K562 (cell line): ENCODE measurements at regions not wholly inside any gene's neighbourhood (a gene's known extent, or its start where the extent isn't known, plus 50 kb on each side); places are given as distances from the start of the nearest gene placed in this dataset.
A peak's percentile ranks its signal among the peaks of the same experiment; 100 is the strongest.

Experiments used
- ARID2 ChIP-seq: fragments of 450-650 bp; IDR thresholded peaks from 2 replicates; pipeline ENCODE4 v1.6.1; 2017; ENCODE audit warnings: antibody characterized with exemption, mild to moderate bottlenecking
- CBFA2T3 ChIP-seq: fragments of 450-650 bp; IDR thresholded peaks from 2 replicates; pipeline ENCODE4 v1.6.1; 2017
- HDAC8 ChIP-seq: fragments of 450-650 bp; IDR thresholded peaks from 2 replicates; pipeline ENCODE4 v1.6.1; 2016; ENCODE audit warnings: mild to moderate bottlenecking, missing genetic modification characterization, moderate library complexity, missing compliant biosample characterization
- HEY1 ChIP-seq: fragments of 250-450 bp; sonication (Bioruptor Pico); IDR thresholded peaks from 2 replicates; pipeline ENCODE4 v1.5.0; 2020; ENCODE audit warnings: mild to moderate bottlenecking, moderate library complexity, borderline replicate concordance
- HNRNPK ChIP-seq: fragments of 200-400 bp; formaldehyde crosslinking; IDR thresholded peaks from one replicate; pipeline ENCODE4 v1.6.1; 2018; ENCODE audit warnings: mild to moderate bottlenecking, low read depth, low read length; ENCODE audit not compliant: poor library complexity, severe bottlenecking
- JUND ChIP-seq, 2 experiments: IDR thresholded peaks; 2 replicates in 1 of 2; 3 replicates in 1 of 2; pipeline ENCODE4 v1.6.1; 2011; ENCODE audit warnings: borderline replicate concordance in 2 of 2, low read depth in 2 of 2, low read length in 2 of 2, improper control_type of control experiment in 1 of 2, missing biosample characterization in 1 of 2, missing genetic modification characterization in 1 of 2, missing genetic modification reagents in 1 of 2
- MAFG ChIP-seq: fragments of 450-650 bp; conservative IDR thresholded peaks from 2 replicates; pipeline ENCODE4 v1.6.1; 2016; ENCODE audit warnings: missing genetic modification characterization, missing compliant biosample characterization
- MTF1 ChIP-seq: fragments of 250-450 bp; sonication (Bioruptor Pico); IDR thresholded peaks from 2 replicates; pipeline ENCODE4 v1.9.0; 2021; ENCODE audit warnings: moderate library complexity, mild to moderate bottlenecking, inconsistent platforms, borderline replicate concordance
- PCBP2 ChIP-seq: fragments of 200-400 bp; formaldehyde crosslinking; IDR thresholded peaks from 2 replicates; pipeline ENCODE4 v1.6.1; 2018; ENCODE audit warnings: low read length, low read depth, mild to moderate bottlenecking, moderate library complexity; ENCODE audit not compliant: poor library complexity, severe bottlenecking
- PHB2 ChIP-seq: fragments of 450-650 bp; IDR thresholded peaks from 2 replicates; pipeline ENCODE4 v1.6.1; 2017; ENCODE audit warnings: low read depth
- PPARD ChIP-seq: fragments of 250-450 bp; sonication (Bioruptor Pico); IDR thresholded peaks from 2 replicates; pipeline ENCODE4 v1.8.0; 2022; ENCODE audit warnings: inconsistent platforms, mild to moderate bottlenecking, moderate library complexity
- TRIM24 ChIP-seq, 2 experiments: fragments of 450-650 bp; IDR thresholded peaks; 2 replicates each; pipeline ENCODE4 v1.6.1; 2016
- ZBTB8A ChIP-seq: fragments of 450-650 bp; IDR thresholded peaks from 2 replicates; pipeline ENCODE4 v1.6.1; 2018; ENCODE audit warnings: mild to moderate bottlenecking, moderate library complexity; ENCODE audit not compliant: partially characterized antibody
- ZNF134 ChIP-seq: fragments of 250-450 bp; sonication (Bioruptor Pico); conservative IDR thresholded peaks from 2 replicates; pipeline ENCODE4 v1.4.0; 2020
- ZNF445 ChIP-seq: fragments of 250-450 bp; sonication (Bioruptor Pico); IDR thresholded peaks from 2 replicates; pipeline ENCODE4 v1.4.0; 2020; ENCODE audit warnings: low read depth, mild to moderate bottlenecking, moderate library complexity
- ZSCAN32 ChIP-seq: fragments of 450-650 bp; formaldehyde crosslinking; IDR thresholded peaks from 2 replicates; pipeline ENCODE4 v1.4.0; 2020; ENCODE audit warnings: mild to moderate bottlenecking, moderate library complexity
- TF ChIP-seq, protein P1 (sequence below): fragments of 450-650 bp; IDR thresholded peaks from 2 replicates; pipeline ENCODE4 v1.6.1; 2014; ENCODE audit warnings: low read depth, mild to moderate bottlenecking, moderate library complexity, borderline replicate concordance
- TF ChIP-seq, protein P2 (sequence below): fragments of 150-350 bp; IDR thresholded peaks from 2 replicates; pipeline ENCODE4 v1.6.1; 2014; ENCODE audit warnings: low read depth, mild to moderate bottlenecking, low read length, borderline replicate concordance
- TF ChIP-seq, protein P3 (sequence below): fragments of 250-450 bp; sonication (Bioruptor Pico); IDR thresholded peaks from 2 replicates; pipeline ENCODE4 v1.4.0; 2020
- TF ChIP-seq, protein P4 (sequence below): fragments of 250-450 bp; sonication (Bioruptor Pico); IDR thresholded peaks from 2 replicates; pipeline ENCODE4 v1.9.0; 2021; ENCODE audit warnings: mild to moderate bottlenecking, inconsistent platforms

DNA sequence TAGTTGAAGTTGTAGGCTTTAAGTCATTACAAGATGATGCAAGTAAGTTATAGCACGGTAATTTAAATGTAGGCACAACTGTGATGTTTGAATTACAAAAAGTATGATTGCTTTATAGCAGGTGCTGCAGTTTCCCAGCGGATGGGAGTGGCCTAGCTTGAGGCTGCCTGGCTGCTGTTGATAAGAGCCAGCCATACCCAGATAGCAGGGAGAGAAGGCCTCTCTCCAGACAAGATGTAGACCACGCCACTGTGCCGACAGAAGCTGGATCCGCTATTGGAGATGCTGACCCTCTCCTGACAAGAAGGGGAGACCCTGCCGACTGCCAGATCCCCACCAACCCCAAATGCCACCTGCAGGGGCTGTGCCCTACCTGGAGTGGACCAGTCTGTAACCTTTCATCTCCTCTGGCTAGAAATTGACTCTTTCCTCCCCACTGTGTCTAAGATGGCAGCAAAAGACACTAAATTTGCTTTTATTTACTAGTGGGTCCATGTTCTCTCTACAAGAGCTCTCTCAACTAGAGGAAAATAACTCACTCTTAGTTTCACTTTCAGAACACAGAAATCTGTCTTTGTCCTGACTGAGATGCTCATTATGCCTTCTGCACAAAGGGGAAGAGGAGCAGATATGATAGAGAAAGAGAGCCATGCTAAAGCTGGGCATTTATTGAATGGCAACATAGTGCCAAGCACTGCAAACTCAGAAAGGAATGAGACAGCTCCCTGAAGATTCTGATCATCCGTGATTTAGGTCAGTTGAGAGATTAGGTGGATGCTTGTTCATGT lies 127.9 kb downstream of the URB2 start (continued):
- TF ChIP-seq, protein P1, sequence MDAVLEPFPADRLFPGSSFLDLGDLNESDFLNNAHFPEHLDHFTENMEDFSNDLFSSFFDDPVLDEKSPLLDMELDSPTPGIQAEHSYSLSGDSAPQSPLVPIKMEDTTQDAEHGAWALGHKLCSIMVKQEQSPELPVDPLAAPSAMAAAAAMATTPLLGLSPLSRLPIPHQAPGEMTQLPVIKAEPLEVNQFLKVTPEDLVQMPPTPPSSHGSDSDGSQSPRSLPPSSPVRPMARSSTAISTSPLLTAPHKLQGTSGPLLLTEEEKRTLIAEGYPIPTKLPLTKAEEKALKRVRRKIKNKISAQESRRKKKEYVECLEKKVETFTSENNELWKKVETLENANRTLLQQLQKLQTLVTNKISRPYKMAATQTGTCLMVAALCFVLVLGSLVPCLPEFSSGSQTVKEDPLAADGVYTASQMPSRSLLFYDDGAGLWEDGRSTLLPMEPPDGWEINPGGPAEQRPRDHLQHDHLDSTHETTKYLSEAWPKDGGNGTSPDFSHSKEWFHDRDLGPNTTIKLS: no peak
- TF ChIP-seq PHB2 (peak; percentile 70), ZBTB8A (no peak), ZNF445 (CRISPR knock-in tag) (no peak), HNRNPK (no peak), TRIM24 (IDR thresholded peaks at IDR 0.05) (peak; percentile 80 to 87), PPARD (no peak), ARID2 (no peak), HEY1 (CRISPR knock-in tag) (no peak), PCBP2 (no peak), MTF1 (CRISPR knock-in tag) (no peak), MAFG (tag) (no peak), HDAC8 (tag) (no peak), ZSCAN32 (no peak), ZNF134 (no peak), JUND (IDR thresholded peaks at IDR 0.05; ENCODE audit: borderline replicate concordance, low read depth, low read length) (peak; percentile 71), JUND (tag; IDR thresholded peaks at IDR 0.05; ENCODE audit: borderline replicate concordance, low read depth, low read length) (no peak; the same call in 2 of the 3 replicates), CBFA2T3 (peak; percentile 96)
- TF ChIP-seq, protein P2, sequence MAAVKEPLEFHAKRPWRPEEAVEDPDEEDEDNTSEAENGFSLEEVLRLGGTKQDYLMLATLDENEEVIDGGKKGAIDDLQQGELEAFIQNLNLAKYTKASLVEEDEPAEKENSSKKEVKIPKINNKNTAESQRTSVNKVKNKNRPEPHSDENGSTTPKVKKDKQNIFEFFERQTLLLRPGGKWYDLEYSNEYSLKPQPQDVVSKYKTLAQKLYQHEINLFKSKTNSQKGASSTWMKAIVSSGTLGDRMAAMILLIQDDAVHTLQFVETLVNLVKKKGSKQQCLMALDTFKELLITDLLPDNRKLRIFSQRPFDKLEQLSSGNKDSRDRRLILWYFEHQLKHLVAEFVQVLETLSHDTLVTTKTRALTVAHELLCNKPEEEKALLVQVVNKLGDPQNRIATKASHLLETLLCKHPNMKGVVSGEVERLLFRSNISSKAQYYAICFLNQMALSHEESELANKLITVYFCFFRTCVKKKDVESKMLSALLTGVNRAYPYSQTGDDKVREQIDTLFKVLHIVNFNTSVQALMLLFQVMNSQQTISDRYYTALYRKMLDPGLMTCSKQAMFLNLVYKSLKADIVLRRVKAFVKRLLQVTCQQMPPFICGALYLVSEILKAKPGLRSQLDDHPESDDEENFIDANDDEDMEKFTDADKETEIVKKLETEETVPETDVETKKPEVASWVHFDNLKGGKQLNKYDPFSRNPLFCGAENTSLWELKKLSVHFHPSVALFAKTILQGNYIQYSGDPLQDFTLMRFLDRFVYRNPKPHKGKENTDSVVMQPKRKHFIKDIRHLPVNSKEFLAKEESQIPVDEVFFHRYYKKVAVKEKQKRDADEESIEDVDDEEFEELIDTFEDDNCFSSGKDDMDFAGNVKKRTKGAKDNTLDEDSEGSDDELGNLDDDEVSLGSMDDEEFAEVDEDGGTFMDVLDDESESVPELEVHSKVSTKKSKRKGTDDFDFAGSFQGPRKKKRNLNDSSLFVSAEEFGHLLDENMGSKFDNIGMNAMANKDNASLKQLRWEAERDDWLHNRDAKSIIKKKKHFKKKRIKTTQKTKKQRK: no peak
- TF ChIP-seq, protein P3, sequence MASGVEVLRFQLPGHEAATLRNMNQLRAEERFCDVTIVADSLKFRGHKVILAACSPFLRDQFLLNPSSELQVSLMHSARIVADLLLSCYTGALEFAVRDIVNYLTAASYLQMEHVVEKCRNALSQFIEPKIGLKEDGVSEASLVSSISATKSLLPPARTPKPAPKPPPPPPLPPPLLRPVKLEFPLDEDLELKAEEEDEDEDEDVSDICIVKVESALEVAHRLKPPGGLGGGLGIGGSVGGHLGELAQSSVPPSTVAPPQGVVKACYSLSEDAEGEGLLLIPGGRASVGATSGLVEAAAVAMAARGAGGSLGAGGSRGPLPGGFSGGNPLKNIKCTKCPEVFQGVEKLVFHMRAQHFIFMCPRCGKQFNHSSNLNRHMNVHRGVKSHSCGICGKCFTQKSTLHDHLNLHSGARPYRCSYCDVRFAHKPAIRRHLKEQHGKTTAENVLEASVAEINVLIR (CRISPR knock-in tag): no peak
- TF ChIP-seq, protein P4, sequence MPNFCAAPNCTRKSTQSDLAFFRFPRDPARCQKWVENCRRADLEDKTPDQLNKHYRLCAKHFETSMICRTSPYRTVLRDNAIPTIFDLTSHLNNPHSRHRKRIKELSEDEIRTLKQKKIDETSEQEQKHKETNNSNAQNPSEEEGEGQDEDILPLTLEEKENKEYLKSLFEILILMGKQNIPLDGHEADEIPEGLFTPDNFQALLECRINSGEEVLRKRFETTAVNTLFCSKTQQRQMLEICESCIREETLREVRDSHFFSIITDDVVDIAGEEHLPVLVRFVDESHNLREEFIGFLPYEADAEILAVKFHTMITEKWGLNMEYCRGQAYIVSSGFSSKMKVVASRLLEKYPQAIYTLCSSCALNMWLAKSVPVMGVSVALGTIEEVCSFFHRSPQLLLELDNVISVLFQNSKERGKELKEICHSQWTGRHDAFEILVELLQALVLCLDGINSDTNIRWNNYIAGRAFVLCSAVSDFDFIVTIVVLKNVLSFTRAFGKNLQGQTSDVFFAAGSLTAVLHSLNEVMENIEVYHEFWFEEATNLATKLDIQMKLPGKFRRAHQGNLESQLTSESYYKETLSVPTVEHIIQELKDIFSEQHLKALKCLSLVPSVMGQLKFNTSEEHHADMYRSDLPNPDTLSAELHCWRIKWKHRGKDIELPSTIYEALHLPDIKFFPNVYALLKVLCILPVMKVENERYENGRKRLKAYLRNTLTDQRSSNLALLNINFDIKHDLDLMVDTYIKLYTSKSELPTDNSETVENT (CRISPR knock-in tag): no peak
